Spinal cord (tissue), 9 donors: ENCODE measurements at regions not wholly inside any gene's neighbourhood (a gene's known extent, or its start where the extent isn't known, plus 50 kb on each side); places are given as distances from the start of the nearest gene placed in this dataset.
"Not testable (repeated sequence)": the region's sequence is repeated elsewhere in the genome, so short reads cannot be mapped to it uniquely, and the experiment has no call there.

Experiments used
- DNase-seq, 6 donors: peaks; one replicate each; pipeline versions ENCODE4 v3.0.0 to v3.0.0-alpha.2; 2013 to 2015; ENCODE audit warnings: low spot score in 6 of 6, low read depth in 4 of 6
- H3K27ac ChIP-seq: one replicate; pipeline ENCODE4 v1.5.1; 2013; ENCODE audit warnings: low read depth, low read length, control low read depth
- H3K27me3 ChIP-seq: one replicate; pipeline ENCODE4 v1.6.1; 2013; ENCODE audit warnings: low read length; ENCODE audit not compliant: control insufficient read depth, insufficient read depth
- H3K36me3 ChIP-seq: one replicate; pipeline ENCODE4 v1.6.1; 2013; ENCODE audit warnings: low read length; ENCODE audit not compliant: control insufficient read depth, insufficient read depth
- H3K4me1 ChIP-seq: one replicate; pipeline ENCODE4 v1.6.1; 2013; ENCODE audit warnings: low read length; ENCODE audit not compliant: control insufficient read depth, insufficient read depth
- H3K4me3 ChIP-seq: one replicate; pipeline ENCODE4 v1.5.1; 2013; ENCODE audit warnings: low read depth, low read length, control low read depth
- H3K9me3 ChIP-seq: one replicate; pipeline ENCODE4 v1.6.1; 2013; ENCODE audit warnings: low read length; ENCODE audit not compliant: control insufficient read depth, insufficient read depth
- WGBS: methylation state at CpG from one replicate; pipeline ENCODE4 v1.1.5; 2013; ENCODE audit warnings: missing lambda C conversion rate; ENCODE audit not compliant: insufficient coverage; 5-methylcytosine and 5-hydroxymethylcytosine counted together
- donor health status: healthy.

GRCh38 chr4:22625311-22625710 lies 67.4 kb upstream of the GBA3 start:
- Histone ChIP-seq H3K27me3 (no peaks in the 10 kb centered on the region), H3K4me3 (no peak overlapping the region), H3K27ac (no peak overlapping the region), H3K36me3 (no peaks in the 10 kb centered on the region), H3K9me3 (no peaks in the 10 kb centered on the region), H3K4me1 (no peaks in the 10 kb centered on the region)
- DNase-seq, result no peak
- 4% methylated on average over 2 of the region's 3 CpGs for WGBS

- H3K4me1 ChIP-seq, H3K9me3 ChIP-seq, H3K36me3 ChIP-seq, H3K4me3 ChIP-seq, H3K27ac ChIP-seq, DNase-seq, H3K27me3 ChIP-seq: not testable (repeated sequence)
Observed at GRCh38 chr4:22627851-22628250, 64.9 kb upstream of the GBA3 start.

DNA sequence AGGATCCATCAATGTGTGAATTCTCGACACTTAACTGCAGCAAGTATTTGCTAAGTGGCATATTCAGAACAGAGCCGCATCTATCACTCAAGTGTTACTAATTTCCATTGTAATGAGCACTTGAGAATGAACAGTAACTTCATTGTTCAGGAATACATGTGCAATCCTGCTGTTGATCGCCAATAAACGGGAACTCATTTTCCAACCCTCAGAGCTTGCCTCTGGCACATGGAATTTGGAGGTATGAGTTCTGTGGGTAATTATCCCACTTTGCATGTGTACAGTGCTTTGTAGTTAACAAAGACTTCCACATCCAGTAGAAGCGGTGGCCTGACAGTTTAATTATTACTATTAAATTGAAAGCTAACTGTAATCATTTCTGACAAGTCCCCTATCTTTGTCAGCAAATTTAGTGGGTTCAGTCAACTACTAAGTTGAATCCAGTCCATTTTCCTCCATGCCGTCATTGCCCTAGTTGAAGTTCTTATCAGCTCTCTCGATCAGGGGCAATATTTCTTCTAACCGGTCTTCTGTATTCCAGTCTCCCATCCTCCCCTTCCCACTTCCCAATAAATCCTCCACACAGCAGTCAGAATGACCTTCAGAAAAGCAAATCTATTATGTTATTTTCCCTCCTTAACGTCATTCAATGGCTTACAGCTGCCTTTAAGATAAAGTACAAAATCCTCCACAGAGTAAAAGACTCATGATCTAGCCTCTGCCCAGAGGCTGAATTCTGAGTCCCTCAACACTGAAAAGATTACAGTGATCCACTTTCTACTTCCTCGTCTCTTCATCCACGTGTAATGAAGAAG lies 62.4 kb upstream of the GBA3 start:
- H3K4me1 ChIP-seq, H3K27ac ChIP-seq, H3K36me3 ChIP-seq, H3K4me3 ChIP-seq, H3K9me3 ChIP-seq, H3K27me3 ChIP-seq: not testable (repeated sequence)
- DNase-seq, result peak in 2 of 6 donors; percentile 11 to 41
- WGBS, result 60% methylated on average over 5 of the region's 11 CpGs

DNA sequence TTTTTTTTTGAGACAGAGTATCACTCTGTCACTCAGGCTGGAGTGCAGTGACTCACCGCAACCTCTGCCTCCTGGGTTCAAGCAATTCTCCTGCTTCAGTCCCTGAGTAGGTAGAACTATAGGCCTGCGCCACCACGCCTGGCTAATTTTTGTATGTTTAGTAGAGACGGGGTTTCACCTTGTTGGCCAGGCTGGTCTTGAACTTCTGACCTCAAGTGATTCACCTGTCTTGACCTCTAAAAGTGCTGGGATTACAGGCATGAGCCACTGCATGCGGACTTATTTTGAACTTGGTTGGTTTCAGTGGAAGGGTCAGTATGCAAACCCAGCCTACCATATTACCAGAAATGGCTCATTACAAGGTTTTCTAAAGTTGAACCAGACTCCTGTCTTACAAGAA lies 61.6 kb upstream of the GBA3 start:
- WGBS, result 100% methylated on average over 1 of the region's 5 CpGs

GRCh38 chr4:22634541-22635181 lies 58.1 kb upstream of the GBA3 start:
- H3K36me3 ChIP-seq, result no peaks in the 10 kb centered on the region
- H3K27me3 ChIP-seq, result no peaks in the 10 kb centered on the region
- no peak overlapping the region for H3K4me3 ChIP-seq
- WGBS, result 74% methylated on average over 69 of the region's 69 CpGs
- H3K27ac ChIP-seq, result no peak overlapping the region
- no peaks in the 10 kb centered on the region for H3K9me3 ChIP-seq
- DNase-seq, result no peak
- no peaks in the 10 kb centered on the region for H3K4me1 ChIP-seq

More for the DNA sequence above, 61.6 kb upstream of the GBA3 start:
- H3K4me1 ChIP-seq, DNase-seq, H3K27me3 ChIP-seq, H3K9me3 ChIP-seq, H3K36me3 ChIP-seq, H3K27ac ChIP-seq, H3K4me3 ChIP-seq: not testable (repeated sequence)

DNA sequence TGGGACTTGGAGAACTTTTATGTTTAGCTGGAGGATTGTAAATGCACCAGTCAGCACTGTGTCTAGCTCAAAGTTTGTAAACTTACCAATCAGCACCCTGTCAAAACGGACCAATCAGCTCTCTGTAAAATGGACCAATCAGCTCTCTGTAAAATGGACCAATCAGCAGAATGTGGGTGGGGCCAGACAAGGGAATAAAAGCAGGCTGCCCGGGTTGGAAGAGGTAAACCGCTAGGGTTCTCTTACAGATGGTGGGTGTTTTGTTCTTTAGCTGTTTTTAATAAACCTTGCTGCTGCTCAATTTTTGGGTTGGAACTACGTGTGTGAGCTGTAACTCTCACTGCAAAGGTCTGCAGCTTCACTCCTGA lies 57.6 kb upstream of the GBA3 start:
- 90% methylated on average over 3 of the region's 4 CpGs for WGBS
- not testable (repeated sequence) for DNase-seq, H3K9me3 ChIP-seq, H3K4me3 ChIP-seq, H3K4me1 ChIP-seq, H3K27ac ChIP-seq, H3K36me3 ChIP-seq, H3K27me3 ChIP-seq

DNA sequence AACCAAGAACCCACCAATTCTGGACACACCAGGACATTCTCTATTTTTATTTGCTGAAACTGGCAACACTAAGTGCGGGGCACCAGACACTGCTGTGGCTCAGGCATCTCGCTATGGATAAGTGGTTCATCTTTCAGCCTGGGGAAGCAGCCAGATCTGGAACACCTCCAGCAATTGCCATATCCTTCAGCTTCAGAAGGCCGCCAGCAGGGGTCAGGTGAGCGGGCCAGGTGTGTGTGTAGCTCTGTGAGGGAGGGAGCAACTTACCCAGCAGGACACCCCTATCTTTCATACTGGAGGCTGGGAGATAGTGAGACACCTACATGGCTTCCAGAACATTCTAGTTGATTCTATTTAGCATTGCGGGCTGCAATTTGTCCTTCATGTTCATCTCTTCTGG lies 57.0 kb upstream of the GBA3 start:
- Histone ChIP-seq H3K27ac (no peak overlapping the region), H3K36me3 (no peaks in the 10 kb centered on the region), H3K9me3 (no peaks in the 10 kb centered on the region), H3K4me3 (no peak overlapping the region), H3K27me3 (no peaks in the 10 kb centered on the region), H3K4me1 (no peaks in the 10 kb centered on the region)
- DNase-seq, result no peak
- WGBS, result 100% methylated on average over 3 of the region's 5 CpGs

- Histone ChIP-seq H3K36me3 (no peaks in the 10 kb centered on the region), H3K4me3 (no peak overlapping the region), H3K9me3 (no peaks in the 10 kb centered on the region), H3K27ac (no peak overlapping the region), H3K27me3 (no peaks in the 10 kb centered on the region), H3K4me1 (no peaks in the 10 kb centered on the region)
- WGBS, result 90% methylated on average over 4 of the region's 4 CpGs
- DNase-seq, result peak in 1 of 6 donors; percentile 13
Observed at GRCh38 chr4:22637306-22637705, 55.4 kb upstream of the GBA3 start.
